Fibroblast of mammary gland (primary cell): ENCODE measurements at regions not wholly inside any gene's neighbourhood (a gene's known extent, or its start where the extent isn't known, plus 50 kb on each side); places are given as distances from the start of the nearest gene placed in this dataset.

Source experiments
- DNase-seq: peaks from one replicate; pipeline ENCODE4 v3.0.0-alpha.2; 2010; ENCODE audit warnings: low read depth
- H3K4me3 ChIP-seq: 2 replicates; pipeline ENCODE4 v1.5.1; 2011; ENCODE audit warnings: low read depth, mild to moderate bottlenecking, low read length, moderate library complexity; ENCODE audit not compliant: control insufficient read depth
- CTCF ChIP-seq: conservative IDR thresholded peaks from 2 replicates; pipeline ENCODE4 v1.5.1; 2011; ENCODE audit warnings: low read depth, low read length, inconsistent platforms; ENCODE audit not compliant: control insufficient read depth, insufficient read depth

GRCh38 chr16:77117707-77118106 lies 73.3 kb upstream of the MON1B start:
- TF ChIP-seq CTCF = no peak
- DNase-seq = no peak
- no peak overlapping the region for H3K4me3 ChIP-seq

- TF ChIP-seq CTCF = no peak
- H3K4me3 ChIP-seq = no peak overlapping the region
- no peak for DNase-seq
Measured at GRCh38 chr16:77131398-77131797, 59.6 kb upstream of the MON1B start.

GRCh38 chr16:77132051-77132618 lies 58.9 kb upstream of the MON1B start:
- TF ChIP-seq CTCF = no peak
- no peak for DNase-seq
- H3K4me3 ChIP-seq = no peak overlapping the region

- no peak for DNase-seq
- TF ChIP-seq CTCF = no peak
- H3K4me3 ChIP-seq = no peak overlapping the region
Measured at GRCh38 chr16:77133706-77134105, 57.3 kb upstream of the MON1B start.

GRCh38 chr16:77137045-77137444 lies 53.9 kb upstream of the MON1B start:
- TF ChIP-seq CTCF = no peak
- no peak for DNase-seq
- H3K4me3 ChIP-seq = no peak overlapping the region
